ENCODE measurements at regions not wholly inside any gene's neighbourhood (a gene's known extent, or its start where the extent isn't known, plus 50 kb on each side); places are given as distances from the start of the nearest gene placed in this dataset.
A peak's percentile ranks its signal among the peaks of the same experiment; 100 is the strongest.
"Not testable (repeated sequence)": the region's sequence is repeated elsewhere in the genome, so short reads cannot be mapped to it uniquely, and the experiment has no call there.

- TF ChIP-seq CTCF (IDR thresholded peaks at IDR 0.05; ENCODE audit: unreplicated experiment), result no peak
- no peaks in the 10 kb centered on the region for H3K9me3 Mint-ChIP-seq (ENCODE audit: low read depth)
- peaks cover 4% of the 10 kb centered on the region for H3K27me3 Mint-ChIP-seq
- no peaks in the 10 kb centered on the region for H3K36me3 Mint-ChIP-seq (ENCODE audit: insufficient read depth)
- H3K4me3 Mint-ChIP-seq (ENCODE audit: low read depth), result no peak overlapping the region
- no peak for DNase-seq (ENCODE audit: low spot score, unreplicated experiment)
- H3K27ac Mint-ChIP-seq, result no peak overlapping the region
- H3K4me1 Mint-ChIP-seq (ENCODE audit: low read depth), result peaks cover 4% of the 10 kb centered on the region
These were observed 684.5 kb downstream of the PTPRU start for GRCh38 chr1:29920784-29921183.

- peaks cover 6% of the 10 kb centered on the region for H3K27me3 Mint-ChIP-seq
- no peaks in the 10 kb centered on the region for H3K9me3 Mint-ChIP-seq (ENCODE audit: low read depth)
- H3K27ac Mint-ChIP-seq, result no peak overlapping the region
- H3K4me1 Mint-ChIP-seq (ENCODE audit: low read depth), result peaks cover 4% of the 10 kb centered on the region
- no peak for TF ChIP-seq CTCF (IDR thresholded peaks at IDR 0.05; ENCODE audit: unreplicated experiment)
- no peaks in the 10 kb centered on the region for H3K36me3 Mint-ChIP-seq (ENCODE audit: insufficient read depth)
- no peak for DNase-seq (ENCODE audit: low spot score, unreplicated experiment)
- no peak overlapping the region for H3K4me3 Mint-ChIP-seq (ENCODE audit: low read depth)
These were observed 684.0 kb downstream of the PTPRU start for GRCh38 chr1:29920316-29920715.

- not testable (repeated sequence) for H3K4me1 Mint-ChIP-seq (ENCODE audit: low read depth); H3K36me3 Mint-ChIP-seq (ENCODE audit: insufficient read depth); DNase-seq (ENCODE audit: low spot score, unreplicated experiment); H3K9me3 Mint-ChIP-seq (ENCODE audit: low read depth); H3K27me3 Mint-ChIP-seq; H3K4me3 Mint-ChIP-seq (ENCODE audit: low read depth); H3K27ac Mint-ChIP-seq
These were observed 682.7 kb downstream of the PTPRU start for GRCh38 chr1:29919041-29919440.

GRCh38 chr1:29916656-29917369, 680.5 kb downstream of the PTPRU start:
- no peak for TF ChIP-seq CTCF (IDR thresholded peaks at IDR 0.05; ENCODE audit: unreplicated experiment)
- DNase-seq (ENCODE audit: low spot score, unreplicated experiment), result no peak
- Mint-ChIP-seq H3K27ac (no peak overlapping the region), H3K9me3 (ENCODE audit: low read depth) (no peaks in the 10 kb centered on the region), H3K36me3 (ENCODE audit: insufficient read depth) (no peaks in the 10 kb centered on the region), H3K27me3 (peaks cover 6% of the 10 kb centered on the region), H3K4me3 (ENCODE audit: low read depth) (no peak overlapping the region), H3K4me1 (ENCODE audit: low read depth) (no peaks in the 10 kb centered on the region)

GRCh38 chr1:29914936-29915335, 678.6 kb downstream of the PTPRU start:
- H3K4me3 Mint-ChIP-seq (ENCODE audit: low read depth), result no peak overlapping the region
- no peak for TF ChIP-seq CTCF (IDR thresholded peaks at IDR 0.05; ENCODE audit: unreplicated experiment)
- H3K27ac Mint-ChIP-seq, result no peak overlapping the region
- H3K36me3 Mint-ChIP-seq (ENCODE audit: insufficient read depth), result no peaks in the 10 kb centered on the region
- DNase-seq (ENCODE audit: low spot score, unreplicated experiment), result no peak
- no peaks in the 10 kb centered on the region for H3K9me3 Mint-ChIP-seq (ENCODE audit: low read depth)
- H3K4me1 Mint-ChIP-seq (ENCODE audit: low read depth), result no peaks in the 10 kb centered on the region
- peaks cover 6% of the 10 kb centered on the region for H3K27me3 Mint-ChIP-seq

GRCh38 chr1:29912425-29912824, 676.1 kb downstream of the PTPRU start:
- H3K27me3 Mint-ChIP-seq, result peaks cover 6% of the 10 kb centered on the region
- TF ChIP-seq CTCF (IDR thresholded peaks at IDR 0.05; ENCODE audit: unreplicated experiment), result peak; percentile 9
- no peaks in the 10 kb centered on the region for H3K4me1 Mint-ChIP-seq (ENCODE audit: low read depth)
- H3K9me3 Mint-ChIP-seq (ENCODE audit: low read depth), result no peaks in the 10 kb centered on the region
- H3K27ac Mint-ChIP-seq, result no peak overlapping the region
- no peak for DNase-seq (ENCODE audit: low spot score, unreplicated experiment)
- H3K36me3 Mint-ChIP-seq (ENCODE audit: insufficient read depth), result no peaks in the 10 kb centered on the region
- no peak overlapping the region for H3K4me3 Mint-ChIP-seq (ENCODE audit: low read depth)

All from progenitor cell of endocrine pancreas (in vitro differentiated cells).